ENCODE measurements at regions not wholly inside any gene's neighbourhood (a gene's known extent, or its start where the extent isn't known, plus 50 kb on each side); places are given as distances from the start of the nearest gene placed in this dataset.

GRCh38 chr4:173777421-173777820, 247.4 kb upstream of the HAND2 start:
- H3K4me3 ChIP-seq: no peak overlapping the region
- 91% methylated on average over 4 of the region's 4 CpGs for WGBS
- no peaks in the 10 kb centered on the region for H3K36me3 ChIP-seq
- DNase-seq (ENCODE audit: low spot score in 2 of 2): no peak
- H3K27ac ChIP-seq: no peak overlapping the region
- no peaks in the 10 kb centered on the region for H3K27me3 ChIP-seq
- TF ChIP-seq CTCF (IDR thresholded peaks at IDR 0.05): no peak
- TF ChIP-seq POLR2AphosphoS5 (IDR thresholded peaks at IDR 0.05): no peak
- no peak for TF ChIP-seq POLR2A (IDR thresholded peaks at IDR 0.05)
- no peak for TF ChIP-seq EP300 (IDR thresholded peaks at IDR 0.05)
- no peaks in the 10 kb centered on the region for H3K9me3 ChIP-seq
- H3K4me1 ChIP-seq: no peaks in the 10 kb centered on the region

- Histone ChIP-seq H3K9me3 (no peaks in the 10 kb centered on the region), H3K27ac (no peak overlapping the region), H3K36me3 (no peaks in the 10 kb centered on the region), H3K4me3 (no peak overlapping the region), H3K4me1 (peaks cover 6% of the 10 kb centered on the region), H3K27me3 (no peaks in the 10 kb centered on the region)
- DNase-seq (ENCODE audit: low spot score in 2 of 2): no peak
- 97% methylated on average over 1 of the region's 1 CpG for WGBS
- no peak for TF ChIP-seq CTCF (IDR thresholded peaks at IDR 0.05)
- no peak for TF ChIP-seq EP300 (IDR thresholded peaks at IDR 0.05)
- no peak for TF ChIP-seq POLR2AphosphoS5 (IDR thresholded peaks at IDR 0.05)
- no peak for TF ChIP-seq POLR2A (IDR thresholded peaks at IDR 0.05)
These were observed 239.5 kb upstream of the HAND2 start for GRCh38 chr4:173769568-173769967.

- 83% methylated on average over 5 of the region's 5 CpGs for WGBS
- Histone ChIP-seq H3K27me3 (no peaks in the 10 kb centered on the region), H3K36me3 (no peaks in the 10 kb centered on the region), H3K4me3 (no peak overlapping the region), H3K9me3 (no peaks in the 10 kb centered on the region), H3K4me1 (peaks cover 10% of the 10 kb centered on the region), H3K27ac (no peak overlapping the region)
- TF ChIP-seq POLR2A (IDR thresholded peaks at IDR 0.05): no peak
- no peak for DNase-seq (ENCODE audit: low spot score in 2 of 2)
These were observed 237.6 kb upstream of the HAND2 start for GRCh38 chr4:173767650-173768049.

- WGBS: 33% methylated on average over 1 of the region's 1 CpG
- no peak for DNase-seq (ENCODE audit: low spot score in 2 of 2)
- no peak for TF ChIP-seq CTCF (IDR thresholded peaks at IDR 0.05)
- no peak for TF ChIP-seq POLR2A (IDR thresholded peaks at IDR 0.05)
- no peak for TF ChIP-seq POLR2AphosphoS5 (IDR thresholded peaks at IDR 0.05)
These were observed 236.2 kb upstream of the HAND2 start for GRCh38 chr4:173766171-173766600.

GRCh38 chr4:173765751-173766150, 235.7 kb upstream of the HAND2 start:
- Histone ChIP-seq H3K4me3 (no peak overlapping the region), H3K27ac (no peak overlapping the region), H3K9me3 (no peaks in the 10 kb centered on the region), H3K27me3 (no peaks in the 10 kb centered on the region), H3K36me3 (no peaks in the 10 kb centered on the region), H3K4me1 (peaks cover 10% of the 10 kb centered on the region)
- no peak for TF ChIP-seq CTCF (IDR thresholded peaks at IDR 0.05)
- no peak for TF ChIP-seq POLR2A (IDR thresholded peaks at IDR 0.05)
- TF ChIP-seq POLR2AphosphoS5 (IDR thresholded peaks at IDR 0.05): no peak
- no peak for TF ChIP-seq EP300 (IDR thresholded peaks at IDR 0.05)
- DNase-seq (ENCODE audit: low spot score in 2 of 2): no peak
- WGBS: 83% methylated on average over 4 of the region's 4 CpGs

More at GRCh38 chr4:173766171-173766600, 236.2 kb upstream of the HAND2 start:
- Histone ChIP-seq H3K9me3 (no peaks in the 10 kb centered on the region), H3K4me3 (no peak overlapping the region), H3K27ac (no peak overlapping the region), H3K36me3 (no peaks in the 10 kb centered on the region), H3K4me1 (peaks cover 10% of the 10 kb centered on the region), H3K27me3 (no peaks in the 10 kb centered on the region)

- Histone ChIP-seq H3K27ac (no peak overlapping the region), H3K9me3 (no peaks in the 10 kb centered on the region), H3K4me3 (no peak overlapping the region), H3K27me3 (no peaks in the 10 kb centered on the region), H3K36me3 (no peaks in the 10 kb centered on the region), H3K4me1 (peaks cover 10% of the 10 kb centered on the region)
- 50% methylated on average over 4 of the region's 4 CpGs for WGBS
- no peak for TF ChIP-seq POLR2A (IDR thresholded peaks at IDR 0.05)
- no peak for TF ChIP-seq EP300 (IDR thresholded peaks at IDR 0.05)
- no peak for TF ChIP-seq CTCF (IDR thresholded peaks at IDR 0.05)
- no peak for TF ChIP-seq POLR2AphosphoS5 (IDR thresholded peaks at IDR 0.05)
- no peak for DNase-seq (ENCODE audit: low spot score in 2 of 2)
These were observed 233.4 kb upstream of the HAND2 start for GRCh38 chr4:173763389-173763788.
